Neural cell (in vitro differentiated cells): ENCODE measurements at regions not wholly inside any gene's neighbourhood (a gene's known extent, or its start where the extent isn't known, plus 50 kb on each side); places are given as distances from the start of the nearest gene placed in this dataset.

Experiments used
- CTCF ChIP-seq: fragments of 450-650 bp; IDR thresholded peaks from 2 replicates; pipeline ENCODE4 v1.5.1; 2014; ENCODE audit warnings: antibody characterized with exemption, mild to moderate bottlenecking, moderate library complexity; ENCODE audit not compliant: poor library complexity, severe bottlenecking
- MXI1 ChIP-seq: fragments of 450-650 bp; conservative IDR thresholded peaks from 2 replicates; pipeline ENCODE4 v1.6.1; 2014; ENCODE audit warnings: antibody characterized with exemption, mild to moderate bottlenecking; ENCODE audit not compliant: poor library complexity, severe bottlenecking
- SMC3 ChIP-seq: fragments of 450-650 bp; conservative IDR thresholded peaks from 2 replicates; pipeline ENCODE4 v1.6.1; 2014; ENCODE audit warnings: antibody characterized with exemption, mild to moderate bottlenecking, moderate library complexity; ENCODE audit not compliant: poor library complexity

- no peak for TF ChIP-seq CTCF
- no peak for TF ChIP-seq MXI1
- no peak for TF ChIP-seq SMC3
These were observed 84.1 kb upstream of the PLPP4 start for GRCh38 chr10:120372917-120373316.
